ENCODE measurements at regions not wholly inside any gene's neighbourhood (a gene's known extent, or its start where the extent isn't known, plus 50 kb on each side); places are given as distances from the start of the nearest gene placed in this dataset.

DNA sequence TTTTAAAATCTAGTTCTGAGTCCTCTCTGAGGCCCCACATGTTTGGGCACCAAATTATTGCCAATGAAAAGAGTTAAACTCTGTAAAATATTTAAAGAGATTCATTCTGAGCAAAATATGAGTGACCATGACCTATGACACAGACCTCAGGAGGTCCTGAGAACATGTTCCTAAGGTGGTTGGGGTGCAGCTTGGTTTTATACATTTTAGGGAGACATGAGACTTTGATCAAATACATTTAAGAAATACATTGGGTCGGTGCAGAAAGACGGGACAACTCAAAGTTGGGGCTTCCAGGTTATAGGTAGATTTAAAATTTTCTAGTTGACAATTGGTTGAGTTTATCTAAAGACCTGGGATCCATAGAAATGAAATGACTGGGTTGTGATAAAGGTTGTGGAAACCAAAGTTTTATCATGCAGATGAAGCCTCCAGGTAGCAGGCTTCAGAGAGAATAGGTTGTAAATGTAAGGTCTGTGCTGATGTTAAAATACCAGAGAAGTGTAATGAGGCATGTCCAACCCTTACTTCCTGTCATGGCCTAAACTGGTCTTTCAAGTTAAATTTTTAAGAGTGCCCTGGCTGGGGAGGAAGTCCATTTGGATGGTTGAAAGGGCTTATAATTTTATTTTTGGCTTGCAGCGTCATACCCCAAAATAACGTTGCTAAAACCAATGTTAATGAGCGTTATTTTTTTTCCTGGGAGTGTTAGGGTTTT lies 274.9 kb downstream of the NUF2 start:
- no peaks in the 10 kb centered on the region for H3K4me1 ChIP-seq (ENCODE audit: low read depth)
- TF ChIP-seq, protein P1, sequence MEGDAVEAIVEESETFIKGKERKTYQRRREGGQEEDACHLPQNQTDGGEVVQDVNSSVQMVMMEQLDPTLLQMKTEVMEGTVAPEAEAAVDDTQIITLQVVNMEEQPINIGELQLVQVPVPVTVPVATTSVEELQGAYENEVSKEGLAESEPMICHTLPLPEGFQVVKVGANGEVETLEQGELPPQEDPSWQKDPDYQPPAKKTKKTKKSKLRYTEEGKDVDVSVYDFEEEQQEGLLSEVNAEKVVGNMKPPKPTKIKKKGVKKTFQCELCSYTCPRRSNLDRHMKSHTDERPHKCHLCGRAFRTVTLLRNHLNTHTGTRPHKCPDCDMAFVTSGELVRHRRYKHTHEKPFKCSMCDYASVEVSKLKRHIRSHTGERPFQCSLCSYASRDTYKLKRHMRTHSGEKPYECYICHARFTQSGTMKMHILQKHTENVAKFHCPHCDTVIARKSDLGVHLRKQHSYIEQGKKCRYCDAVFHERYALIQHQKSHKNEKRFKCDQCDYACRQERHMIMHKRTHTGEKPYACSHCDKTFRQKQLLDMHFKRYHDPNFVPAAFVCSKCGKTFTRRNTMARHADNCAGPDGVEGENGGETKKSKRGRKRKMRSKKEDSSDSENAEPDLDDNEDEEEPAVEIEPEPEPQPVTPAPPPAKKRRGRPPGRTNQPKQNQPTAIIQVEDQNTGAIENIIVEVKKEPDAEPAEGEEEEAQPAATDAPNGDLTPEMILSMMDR (IDR thresholded peaks at IDR 0.05), result no peak
- DNase-seq, result no peak
- no peak overlapping the region for H3K4me3 ChIP-seq
- H3K36me3 ChIP-seq (ENCODE audit: low read depth), result no peaks in the 10 kb centered on the region
- intact Hi-C loops (cut with DNase I, micrococcal nuclease), result no loop called here
- no peak for ATAC-seq
- H3K9me3 ChIP-seq, result no peaks in the 10 kb centered on the region

DNA sequence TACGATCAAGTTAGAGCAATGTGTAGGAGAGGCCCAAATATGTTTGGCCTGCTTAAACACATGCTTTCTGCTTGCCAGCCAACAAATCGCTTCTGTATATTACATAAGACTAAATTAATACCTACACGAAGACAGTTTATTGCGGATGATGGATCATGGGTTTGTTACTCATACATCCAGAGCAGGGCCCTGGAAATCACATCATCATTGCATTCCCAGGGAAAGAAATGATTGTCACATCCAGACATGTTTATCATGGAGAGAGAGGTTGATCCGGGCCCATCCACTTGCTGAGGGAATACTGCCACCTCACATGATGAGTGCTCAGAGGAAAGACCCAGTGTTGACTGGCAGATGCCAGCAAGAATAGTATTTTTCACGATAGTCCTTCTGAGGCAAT lies 282.6 kb downstream of the NUF2 start:
- DNase-seq (no peak), ATAC-seq (no peak)
- Histone ChIP-seq H3K36me3 (ENCODE audit: low read depth) (no peaks in the 10 kb centered on the region), H3K4me1 (ENCODE audit: low read depth) (no peaks in the 10 kb centered on the region), H3K9me3 (no peaks in the 10 kb centered on the region), H3K4me3 (no peak overlapping the region)
- intact Hi-C loops (cut with DNase I, micrococcal nuclease), result no loop called here
- TF ChIP-seq, protein P1 (IDR thresholded peaks at IDR 0.05), result no peak

DNA sequence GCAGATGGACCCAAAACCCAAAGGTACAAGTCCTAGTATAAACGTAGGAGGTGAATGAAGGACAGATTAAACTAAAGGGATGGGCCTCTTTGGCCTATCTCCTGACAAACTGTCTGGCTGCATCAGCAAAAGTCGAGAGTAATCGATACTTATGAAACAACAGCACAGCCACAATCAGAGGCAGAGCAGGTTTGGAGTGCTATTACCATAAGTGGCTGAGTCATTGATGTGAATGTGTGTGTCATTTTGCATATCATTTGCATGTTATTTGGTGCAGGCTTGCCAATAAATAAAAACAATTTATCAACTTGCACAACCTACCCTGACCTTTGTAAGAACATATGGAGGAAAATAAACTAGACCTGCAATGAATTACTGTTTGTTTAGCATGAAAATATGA lies 283.1 kb downstream of the NUF2 start:
- H3K9me3 ChIP-seq, result no peaks in the 10 kb centered on the region
- H3K4me1 ChIP-seq (ENCODE audit: low read depth), result no peaks in the 10 kb centered on the region
- TF ChIP-seq, protein P1 (IDR thresholded peaks at IDR 0.05), result no peak
- H3K36me3 ChIP-seq (ENCODE audit: low read depth), result no peaks in the 10 kb centered on the region
- DNase-seq (no peak), ATAC-seq (no peak)
- intact Hi-C loops (cut with DNase I, micrococcal nuclease), result no loop called here
- H3K4me3 ChIP-seq, result no peak overlapping the region

DNA sequence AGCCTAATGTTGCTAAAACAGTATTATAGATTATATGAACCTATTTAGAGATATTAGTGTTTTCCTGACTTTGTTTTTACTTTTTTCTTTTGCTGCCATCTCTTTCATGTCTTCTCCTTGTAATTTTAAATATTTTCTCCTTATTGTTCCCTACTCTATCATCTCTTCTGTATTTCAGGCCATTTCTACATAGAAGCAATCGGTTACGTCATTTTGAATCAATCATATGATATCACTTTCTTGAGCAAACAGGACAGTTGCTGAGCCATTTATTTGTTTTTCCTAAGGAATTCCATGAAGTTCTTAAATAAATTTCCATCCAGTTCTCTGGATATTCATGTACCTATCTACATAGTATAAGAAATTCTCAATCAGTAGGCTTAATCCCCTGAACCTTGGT lies 287.2 kb downstream of the NUF2 start:
- intact Hi-C loops (cut with DNase I, micrococcal nuclease), result no loop called here
- Histone ChIP-seq H3K4me1 (ENCODE audit: low read depth) (no peaks in the 10 kb centered on the region), H3K36me3 (ENCODE audit: low read depth) (no peaks in the 10 kb centered on the region), H3K4me3 (no peak overlapping the region), H3K9me3 (no peaks in the 10 kb centered on the region)
- DNase-seq (no peak), ATAC-seq (no peak)
- TF ChIP-seq, protein P1 (IDR thresholded peaks at IDR 0.05), result no peak

DNA sequence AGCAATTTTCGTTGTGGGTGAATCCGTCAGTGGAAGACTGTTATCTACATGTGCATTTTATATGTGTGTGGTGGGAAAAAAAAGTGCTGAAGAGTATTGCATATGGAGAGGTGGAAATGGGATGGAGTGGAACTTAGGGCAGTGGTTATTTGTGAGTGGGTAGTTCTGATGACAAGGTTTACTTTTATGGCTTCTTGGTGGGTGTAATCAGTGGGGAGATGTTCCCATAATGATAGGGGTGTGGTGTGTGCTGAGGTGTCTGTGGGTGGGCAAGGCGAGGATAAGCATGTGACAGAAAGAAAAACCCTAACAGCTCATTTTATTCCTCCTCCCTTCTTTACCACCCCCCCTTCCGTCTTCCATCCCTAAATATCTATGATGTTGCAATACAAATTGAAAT lies 288.1 kb downstream of the NUF2 start:
- H3K4me3 ChIP-seq, result no peak overlapping the region
- H3K9me3 ChIP-seq, result no peaks in the 10 kb centered on the region
- DNase-seq (no peak), ATAC-seq (no peak)
- H3K36me3 ChIP-seq (ENCODE audit: low read depth), result no peaks in the 10 kb centered on the region
- intact Hi-C loops (cut with DNase I, micrococcal nuclease), result no loop called here
- no peaks in the 10 kb centered on the region for H3K4me1 ChIP-seq (ENCODE audit: low read depth)
- TF ChIP-seq, protein P1 (IDR thresholded peaks at IDR 0.05), result no peak

DNA sequence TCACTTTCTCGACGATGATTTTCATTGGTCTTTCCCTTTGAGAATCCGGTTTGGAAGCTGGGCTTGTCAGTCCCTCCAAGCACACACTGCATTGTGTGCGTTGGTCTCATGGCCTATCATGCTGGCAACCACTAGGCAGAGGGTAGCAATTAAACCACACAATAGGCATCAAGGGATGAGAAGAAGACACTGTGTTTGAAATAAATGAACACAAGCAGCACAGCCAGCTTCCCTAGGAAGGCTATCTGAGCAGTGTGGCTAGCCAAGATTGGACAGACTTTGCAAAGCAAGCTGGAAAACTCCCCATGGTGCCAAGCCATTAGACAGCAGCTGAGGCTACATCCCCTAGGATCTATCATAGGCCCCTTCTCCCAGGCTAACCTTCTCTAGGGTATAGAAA lies 288.7 kb downstream of the NUF2 start:
- no peak for DNase-seq
- TF ChIP-seq, protein P1 (IDR thresholded peaks at IDR 0.05), result no peak
- Histone ChIP-seq H3K36me3 (ENCODE audit: low read depth) (no peaks in the 10 kb centered on the region), H3K4me3 (no peak overlapping the region), H3K4me1 (ENCODE audit: low read depth) (no peaks in the 10 kb centered on the region), H3K9me3 (no peaks in the 10 kb centered on the region)
- ATAC-seq, result no peak
- intact Hi-C loops (cut with DNase I, micrococcal nuclease), result no loop called here
